NK-92 treated with Interleukin-12 subunit alpha and Interleukin-12 subunit beta, amount 100 ng/mL, for 24 hours (cell line): ENCODE measurements at regions not wholly inside any gene's neighbourhood (a gene's known extent, or its start where the extent isn't known, plus 50 kb on each side); places are given as distances from the start of the nearest gene placed in this dataset.

Experiments used
- DNase-seq: peaks from one replicate; lab custom pipeline; 2025; lab: John Stamatoyannopoulos, UW

DNA sequence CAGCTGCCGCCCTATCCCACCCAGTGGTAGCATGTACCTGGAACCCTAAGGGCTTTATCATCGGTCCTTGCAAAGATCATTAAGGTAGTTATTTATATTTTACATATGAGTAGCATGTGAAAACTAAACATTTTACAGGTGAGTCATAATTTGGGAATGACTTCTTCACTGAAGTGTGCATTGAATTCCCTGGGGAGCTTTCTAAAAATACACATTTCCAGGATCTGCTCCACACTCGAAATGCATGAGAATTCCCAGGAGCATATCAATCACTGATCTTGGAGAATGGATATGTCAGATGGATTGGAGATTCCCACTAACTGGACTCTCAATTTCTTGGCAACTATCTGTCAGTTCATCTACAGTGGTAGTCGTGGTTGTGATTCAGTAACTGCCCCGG is 717.5 kb downstream of the IRX1 start:
- no peak for DNase-seq

GRCh38 chr5:4319478-4320128 is 724.0 kb downstream of the IRX1 start:
- no peak for DNase-seq

GRCh38 chr5:4330327-4330726 is 734.7 kb downstream of the IRX1 start:
- no peak for DNase-seq

DNA sequence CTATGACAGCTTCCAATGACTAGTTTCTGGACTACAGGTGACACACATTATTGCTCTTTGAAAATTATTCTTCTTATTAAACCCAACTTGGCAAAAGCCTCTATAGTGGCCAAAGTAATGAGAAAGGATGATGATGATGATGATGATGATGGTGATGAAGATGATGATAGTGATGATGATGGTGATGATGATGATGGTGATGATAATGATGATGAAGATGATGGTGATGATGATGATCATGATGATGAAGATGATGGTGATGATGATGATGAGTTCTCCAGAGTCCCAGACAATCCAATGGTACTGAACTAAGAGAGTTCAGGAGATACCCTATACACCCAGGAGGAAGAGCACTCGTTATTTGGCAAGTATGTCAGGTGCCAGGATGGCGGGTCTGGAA is 739.4 kb downstream of the IRX1 start:
- DNase-seq = no peak

DNA sequence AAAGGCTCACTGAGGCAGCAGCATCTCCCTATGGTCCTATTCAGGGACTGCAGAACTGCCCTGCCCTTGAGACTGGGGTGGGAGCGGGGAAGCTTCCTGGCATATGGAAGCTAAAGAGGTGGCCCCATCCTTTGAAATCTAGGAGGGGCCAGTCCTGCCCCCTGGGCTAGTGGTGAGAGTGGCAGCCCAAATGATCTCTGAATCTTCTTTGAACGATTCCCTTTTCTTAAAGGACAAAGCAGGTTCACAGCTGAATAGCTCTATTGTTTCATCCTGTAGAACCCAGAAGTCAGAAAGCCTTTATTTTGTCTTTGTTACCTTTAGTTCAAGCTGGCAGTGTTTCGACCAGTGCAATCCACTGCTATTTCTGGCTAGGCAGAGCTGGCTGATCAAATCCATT is 741.9 kb downstream of the IRX1 start:
- no peak for DNase-seq

- DNase-seq = no peak
Observed at GRCh38 chr5:4339949-4340348, 744.3 kb downstream of the IRX1 start.

GRCh38 chr5:4345850-4346249 is 750.2 kb downstream of the IRX1 start:
- no peak for DNase-seq

DNA sequence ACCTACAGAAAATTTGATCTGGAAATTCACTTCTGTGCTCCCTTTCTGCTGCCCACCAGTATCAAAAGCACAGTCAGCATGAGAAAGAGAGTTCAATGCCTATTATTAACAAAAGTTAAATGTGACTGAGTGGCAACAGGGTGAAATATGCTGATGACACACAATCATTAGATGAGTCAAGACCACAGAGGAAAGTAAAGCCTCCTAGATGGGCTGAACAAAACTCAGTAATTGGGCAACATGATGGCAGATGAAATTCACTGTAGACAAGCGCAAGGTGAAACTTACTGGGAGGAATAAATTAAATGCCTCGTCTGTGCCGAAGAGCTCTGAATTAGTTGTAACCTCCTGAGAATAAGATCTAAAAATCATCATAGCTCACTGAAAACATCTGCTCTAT is 752.8 kb downstream of the IRX1 start:
- no peak for DNase-seq

- DNase-seq = no peak
Observed at GRCh38 chr5:4348919-4349318, 753.3 kb downstream of the IRX1 start.

DNA sequence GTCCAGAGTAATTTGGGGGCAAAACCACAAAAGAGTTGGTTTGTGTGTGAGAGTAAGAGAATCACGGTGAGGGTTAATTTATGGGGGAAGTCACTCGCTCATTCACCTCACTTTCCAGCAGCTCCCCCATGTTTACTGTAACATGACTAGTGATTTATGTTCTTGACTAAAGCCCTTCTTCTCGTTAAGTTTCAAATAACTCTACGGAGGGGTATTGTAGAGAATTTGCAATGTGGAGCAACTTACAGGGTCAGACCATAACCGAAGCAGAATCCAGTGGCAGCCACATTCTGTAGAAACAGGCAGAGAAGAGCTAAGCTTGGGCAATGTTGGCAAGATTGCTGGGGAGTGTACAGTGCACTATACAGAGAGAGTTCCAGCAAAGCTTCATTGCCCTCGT is 760.6 kb downstream of the IRX1 start:
- no peak for DNase-seq

- no peak for DNase-seq
Observed at GRCh38 chr5:4359847-4360246, 764.2 kb downstream of the IRX1 start.

GRCh38 chr5:4361753-4362152 is 766.1 kb downstream of the IRX1 start:
- no peak for DNase-seq

- no peak for DNase-seq
Observed at GRCh38 chr5:4362411-4362810, 766.8 kb downstream of the IRX1 start.

DNA sequence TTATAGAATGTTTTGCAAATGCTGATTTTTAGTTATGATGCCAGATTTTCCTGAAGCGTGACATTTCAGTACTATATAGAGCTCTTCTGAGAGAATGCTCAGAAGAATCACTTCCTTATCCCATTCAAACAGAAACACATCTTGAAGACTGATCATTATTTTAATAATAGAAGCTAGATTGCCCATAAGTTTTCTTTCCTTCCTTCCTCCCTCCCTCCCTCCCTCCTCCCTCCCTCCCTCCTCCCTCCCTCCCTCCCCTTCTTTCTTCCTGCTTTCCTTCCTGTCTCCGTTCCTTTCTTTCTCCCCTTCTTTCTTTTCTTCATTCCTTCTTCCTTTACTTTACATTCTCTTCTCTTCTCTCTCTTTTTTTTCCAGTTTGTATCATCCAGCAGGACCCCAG is 767.4 kb downstream of the IRX1 start:
- no peak for DNase-seq

DNA sequence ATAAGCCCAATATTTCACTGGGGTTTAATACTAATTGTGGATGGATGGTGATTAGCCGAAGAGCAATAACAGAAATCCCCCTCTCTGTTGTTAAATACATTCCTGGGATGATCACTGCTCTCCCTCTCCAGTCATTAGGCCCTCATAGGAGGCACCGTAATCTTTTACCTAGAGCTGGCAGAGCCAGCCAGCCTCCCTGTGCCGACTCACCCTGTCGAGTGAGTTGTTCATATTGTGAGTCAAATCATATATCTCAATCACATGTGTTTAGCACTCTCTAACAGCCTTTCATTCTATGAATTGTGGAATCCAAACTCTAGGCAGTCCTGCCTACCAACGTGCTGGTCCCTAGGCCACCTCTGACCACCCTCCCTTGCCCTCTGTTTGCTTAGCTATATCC is 771.0 kb downstream of the IRX1 start:
- no peak for DNase-seq

DNA sequence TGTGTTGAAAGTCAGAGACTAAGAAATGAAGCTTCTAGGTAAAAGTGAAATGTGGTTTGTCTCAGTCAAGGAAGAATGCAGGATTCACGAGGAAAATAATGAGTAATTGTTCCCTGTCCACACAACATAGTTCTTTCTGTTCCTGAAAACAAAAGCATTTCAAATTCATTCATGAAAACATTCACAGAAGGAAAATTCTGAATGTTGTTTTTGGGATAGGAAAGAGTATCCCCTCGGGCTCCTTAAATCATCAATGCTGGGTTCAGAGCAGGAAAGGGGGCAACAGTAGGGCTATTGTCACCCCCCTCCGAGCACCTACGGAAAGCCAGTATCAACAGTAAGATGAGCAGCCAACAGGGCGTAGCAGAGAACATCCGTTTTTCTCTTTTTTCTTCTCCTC is 769.9 kb upstream of the ADAMTS16 start:
- no peak for DNase-seq

DNA sequence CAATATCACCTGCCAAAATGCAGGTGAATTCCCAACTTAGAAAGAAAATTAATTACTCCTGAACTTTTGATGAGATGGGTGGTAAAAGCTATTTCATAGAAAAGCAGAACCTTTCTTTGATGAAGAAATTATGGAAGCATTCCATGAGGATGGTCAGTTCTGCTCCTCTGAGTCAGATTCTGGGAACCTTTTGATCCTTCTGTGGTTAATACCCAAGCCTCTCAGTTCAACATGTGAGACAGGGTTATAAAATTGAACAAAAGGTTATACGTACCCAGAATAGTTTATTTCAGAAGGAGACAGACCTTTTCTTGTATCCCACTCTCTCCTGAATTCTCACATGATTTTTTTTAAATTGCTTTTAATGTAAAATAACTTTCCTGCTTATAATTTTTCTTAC is 767.6 kb upstream of the ADAMTS16 start:
- no peak for DNase-seq

GRCh38 chr5:4373051-4373820 is 766.9 kb upstream of the ADAMTS16 start:
- no peak for DNase-seq

DNA sequence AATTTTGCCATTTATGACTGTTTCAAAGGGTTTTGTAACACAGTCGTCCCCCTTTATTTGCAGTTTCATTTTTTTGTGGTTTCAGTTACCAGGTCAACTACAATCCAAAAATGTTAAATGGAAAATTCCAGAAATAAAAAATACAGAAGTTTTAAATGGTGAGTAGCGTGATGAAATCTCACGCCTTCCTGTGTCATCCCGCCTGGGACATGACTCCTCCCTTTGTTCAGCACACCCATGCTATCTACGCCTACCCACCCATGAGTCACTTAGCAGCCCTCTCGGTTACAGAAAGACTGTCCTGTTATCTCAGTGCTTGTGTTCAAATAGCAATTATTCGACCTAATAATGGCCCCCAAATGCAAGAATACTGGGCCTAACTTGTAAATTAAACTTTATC is 765.3 kb upstream of the ADAMTS16 start:
- no peak for DNase-seq

DNA sequence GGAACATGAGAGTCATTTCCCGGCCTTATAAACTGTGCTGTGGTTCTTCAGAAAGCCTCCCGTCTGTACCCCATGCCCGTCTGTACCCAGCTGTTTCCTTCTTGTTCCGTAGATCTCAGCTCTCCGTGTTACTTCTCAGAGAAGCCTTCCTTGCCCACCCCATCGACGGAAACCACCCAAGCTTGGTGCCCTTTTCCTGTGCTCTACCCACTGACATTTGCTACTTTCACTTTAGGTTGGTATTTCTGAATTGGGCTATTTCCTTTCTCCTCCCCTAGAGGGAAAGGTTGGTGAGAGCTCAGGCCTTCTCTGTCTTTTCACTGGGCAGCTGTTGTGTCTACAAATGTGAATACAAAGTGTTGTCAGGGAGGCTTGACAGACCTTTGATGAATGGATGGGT is 764.5 kb upstream of the ADAMTS16 start:
- DNase-seq = no peak

DNA sequence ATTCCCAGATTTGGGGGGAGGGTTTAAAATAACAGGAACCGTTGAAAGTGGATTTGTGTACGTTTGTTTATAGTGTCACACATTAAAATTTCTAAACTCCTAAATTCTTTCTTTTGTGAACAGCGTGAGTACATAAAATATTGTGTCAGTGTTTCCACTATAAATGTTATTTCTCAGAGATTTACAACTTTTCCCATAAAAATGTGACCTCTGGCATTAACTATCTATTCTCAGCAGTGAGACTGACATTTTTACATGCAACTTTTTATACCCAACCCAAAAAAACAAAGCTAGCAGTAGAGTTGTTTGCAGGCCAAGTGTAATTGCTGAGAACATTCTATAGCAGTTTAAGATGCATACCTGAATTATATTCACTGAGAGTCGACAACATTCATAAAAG is 757.0 kb upstream of the ADAMTS16 start:
- no peak for DNase-seq

- no peak for DNase-seq
Observed at GRCh38 chr5:4383518-4384198, 756.5 kb upstream of the ADAMTS16 start.

DNA sequence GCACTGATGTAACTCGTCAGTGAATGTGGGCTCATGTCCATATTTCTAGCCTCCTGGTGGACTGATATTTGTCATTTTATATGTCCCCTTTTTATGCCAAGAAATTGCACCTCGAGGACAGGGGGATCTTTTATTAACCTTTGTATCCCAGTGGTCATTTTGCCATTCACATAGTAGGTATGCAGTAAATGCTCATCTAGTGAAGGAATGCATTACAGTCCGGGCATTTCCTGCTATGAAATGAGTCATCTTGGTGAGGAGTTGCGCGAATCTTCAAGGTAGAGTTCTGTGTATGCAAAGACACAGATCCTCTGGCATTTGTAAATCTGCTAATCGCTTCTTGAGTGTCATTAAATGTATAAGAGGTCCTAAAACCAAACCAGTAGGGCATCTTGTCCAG is 755.5 kb upstream of the ADAMTS16 start:
- DNase-seq = no peak
